HG02571 (cell line): ENCODE measurements at regions not wholly inside any gene's neighbourhood (a gene's known extent, or its start where the extent isn't known, plus 50 kb on each side); places are given as distances from the start of the nearest gene placed in this dataset.
"Not testable (repeated sequence)": the region's sequence is repeated elsewhere in the genome, so short reads cannot be mapped to it uniquely, and the experiment has no call there.

Experiments
- ATAC-seq: cut with Tn5 transposase; IDR thresholded peaks from one replicate; pipeline ENCODE4 v1.9.1; 2021; ENCODE audit warnings: mild to moderate bottlenecking, moderate library complexity; ENCODE audit not compliant: unreplicated experiment

DNA sequence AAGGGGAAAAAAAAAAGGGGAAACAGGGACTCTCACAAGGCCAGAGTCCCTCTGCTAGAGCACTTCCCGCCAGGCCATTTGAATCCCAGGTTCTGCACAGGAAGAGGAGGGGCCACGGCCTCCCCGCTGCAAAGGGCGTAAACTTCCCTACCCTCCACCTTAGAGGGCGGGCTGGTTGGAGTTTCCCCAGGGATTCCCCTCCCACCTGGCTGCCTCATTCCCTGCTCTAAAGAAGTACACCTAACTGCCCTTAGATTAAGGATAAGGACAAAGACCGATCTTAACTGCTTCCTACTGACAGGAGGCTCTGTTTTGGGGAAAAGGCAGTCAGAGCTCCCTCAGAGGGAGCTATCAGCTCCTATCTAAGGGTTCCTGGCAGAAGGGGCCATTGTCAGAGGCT lies 102.0 kb upstream of the ARMC3 start:
- no peak for ATAC-seq

DNA sequence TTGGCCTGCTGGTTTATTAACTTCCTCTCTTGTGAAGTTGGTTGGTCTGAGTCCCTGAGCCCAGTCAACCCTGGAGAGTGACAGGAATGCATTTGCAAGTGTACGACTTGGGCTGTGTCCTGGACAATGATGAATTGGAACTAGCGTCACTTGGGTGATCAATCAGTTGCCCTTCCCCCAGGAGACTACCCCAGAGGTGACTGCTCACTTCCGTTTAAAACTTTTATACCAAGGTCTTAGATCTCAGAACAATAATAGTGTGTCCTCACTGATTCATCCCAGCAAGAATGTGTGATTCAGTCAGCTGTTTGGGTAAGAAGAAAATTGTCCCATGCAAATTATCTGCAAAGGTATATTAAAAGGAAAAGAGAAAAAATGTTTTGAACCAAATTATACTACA lies 102.9 kb upstream of the ARMC3 start:
- ATAC-seq = no peak

- ATAC-seq = no peak
Measured at GRCh38 chr10:22824520-22824919, 103.3 kb upstream of the ARMC3 start.

- no peak for ATAC-seq
Measured at GRCh38 chr10:22823109-22823508, 104.7 kb upstream of the ARMC3 start.

- ATAC-seq = not testable (repeated sequence)
Measured at GRCh38 chr10:22821921-22822320, 105.9 kb upstream of the ARMC3 start.

DNA sequence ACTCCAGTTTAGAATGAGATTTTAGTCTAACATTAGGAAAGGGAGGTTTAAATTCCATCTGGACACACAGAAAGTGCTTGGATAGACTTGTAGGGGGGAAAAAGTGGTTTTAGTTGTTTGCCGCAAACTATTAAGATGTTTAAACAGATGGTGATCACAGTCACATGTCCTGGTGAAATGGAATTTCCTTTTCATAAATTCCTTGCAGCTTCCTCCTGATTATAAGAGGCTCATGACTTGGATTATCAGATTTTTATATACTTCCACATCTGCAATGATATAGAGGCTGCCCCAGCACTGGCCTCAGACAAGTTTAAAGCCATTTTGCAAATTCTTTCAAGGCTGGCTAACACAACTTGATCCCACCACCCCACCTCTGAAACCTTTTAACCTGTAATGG lies 106.4 kb upstream of the ARMC3 start:
- ATAC-seq = no peak

DNA sequence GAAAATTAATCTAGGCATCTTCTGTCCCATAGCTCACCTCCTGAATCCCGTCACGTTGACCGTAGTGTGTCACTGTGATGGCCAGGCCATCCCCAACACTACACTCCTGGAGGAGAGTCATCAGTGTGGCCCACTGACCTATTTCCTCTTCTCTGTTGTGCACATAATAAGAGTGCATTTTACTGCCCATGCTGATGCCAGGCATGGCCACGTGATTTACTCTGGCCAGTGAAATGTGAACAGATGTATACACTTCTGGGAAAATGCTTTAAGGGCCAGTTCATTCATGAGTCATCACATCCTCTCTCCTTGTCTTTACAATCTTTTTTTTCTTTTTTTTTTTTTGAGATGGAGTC lies 101.9 kb upstream of the PIP4K2A start:
- no peak for ATAC-seq

- ATAC-seq = no peak
Measured at GRCh38 chr10:22810643-22811465, 96.5 kb upstream of the PIP4K2A start.

DNA sequence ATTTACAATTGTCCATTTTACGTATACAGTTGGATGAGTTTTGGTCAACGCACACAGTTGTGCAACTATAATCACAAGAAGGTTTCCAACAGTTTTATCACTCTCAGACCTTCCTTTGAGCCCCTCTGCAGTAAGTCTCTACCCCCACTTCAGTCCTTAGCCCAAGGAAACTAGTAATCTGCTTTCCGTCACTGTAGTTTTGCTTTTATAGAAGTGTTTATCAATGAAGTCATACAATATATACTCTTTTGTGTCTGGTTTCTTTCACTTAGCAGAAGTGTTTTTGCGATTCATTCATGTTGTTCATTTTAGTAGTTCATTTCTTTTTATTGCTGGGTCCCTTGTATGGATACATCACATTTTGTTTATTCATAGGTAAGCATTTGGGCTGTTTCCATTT lies 92.9 kb upstream of the PIP4K2A start:
- ATAC-seq = no peak

- no peak for ATAC-seq
Measured at GRCh38 chr10:22805304-22805703, 90.9 kb upstream of the PIP4K2A start.

GRCh38 chr10:22803261-22803885 lies 89.0 kb upstream of the PIP4K2A start:
- no peak for ATAC-seq

- ATAC-seq = no peak
Measured at GRCh38 chr10:22801785-22802184, 87.4 kb upstream of the PIP4K2A start.

DNA sequence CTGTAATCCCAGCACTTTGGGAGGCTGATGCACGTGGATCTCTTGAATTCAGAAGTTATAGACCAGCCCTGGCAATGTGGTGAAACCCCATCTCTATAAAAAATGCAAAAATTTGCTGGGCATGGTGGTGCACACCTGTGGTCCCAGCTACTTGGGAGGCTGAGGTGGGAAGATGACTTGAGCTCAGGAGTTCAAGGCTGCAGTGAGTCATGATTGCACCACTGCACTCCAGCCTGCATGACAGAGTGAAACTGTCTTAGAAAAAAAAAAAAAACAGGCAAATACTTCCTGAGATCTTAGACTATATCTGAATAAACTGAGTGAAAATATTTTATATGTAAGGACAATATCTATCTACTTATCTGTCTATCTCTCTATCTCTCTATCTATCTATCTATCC lies 83.4 kb upstream of the PIP4K2A start:
- not testable (repeated sequence) for ATAC-seq

- ATAC-seq = no peak
Measured at GRCh38 chr10:22795546-22795945, 81.2 kb upstream of the PIP4K2A start.

- no peak for ATAC-seq
Measured at GRCh38 chr10:22792161-22792560, 77.8 kb upstream of the PIP4K2A start.

DNA sequence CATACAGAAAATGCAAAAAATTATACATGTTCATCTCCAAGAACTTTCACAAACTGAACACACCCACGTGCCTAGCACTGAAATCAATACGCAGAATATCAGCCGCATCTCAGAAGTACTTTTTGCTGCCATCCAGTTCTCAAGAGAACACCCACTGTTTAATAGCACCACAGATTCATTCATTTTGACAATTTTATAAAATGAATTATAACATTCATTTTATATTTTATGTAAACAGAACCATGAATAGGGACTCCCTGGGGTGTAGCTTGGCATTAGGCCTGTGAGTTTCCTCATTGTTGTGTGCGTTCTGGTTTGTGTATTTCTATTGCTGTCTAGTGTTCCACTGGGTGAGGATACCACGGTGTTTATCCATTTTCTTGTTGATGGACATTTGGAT lies 77.3 kb upstream of the PIP4K2A start:
- no peak for ATAC-seq

DNA sequence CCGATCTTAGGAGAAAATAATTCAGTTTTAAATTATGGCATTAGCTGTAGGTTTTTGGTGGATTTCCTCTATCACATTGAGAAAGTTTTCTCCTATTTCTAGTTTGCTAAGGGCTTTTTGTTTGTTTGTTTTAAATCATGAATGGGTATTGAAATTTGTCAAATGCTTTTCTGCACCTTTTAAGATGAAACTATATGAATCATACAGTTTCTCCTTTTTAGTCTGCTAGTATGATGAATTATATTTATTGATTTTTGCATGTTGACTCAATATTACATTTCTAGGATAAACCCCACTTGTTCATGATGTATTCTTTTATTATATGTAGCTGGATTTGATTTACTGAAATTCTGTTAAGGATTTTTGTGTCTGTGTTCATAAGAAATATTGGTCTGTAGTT lies 70.3 kb upstream of the PIP4K2A start:
- ATAC-seq = no peak

GRCh38 chr10:22783807-22784206 lies 69.4 kb upstream of the PIP4K2A start:
- ATAC-seq = no peak

DNA sequence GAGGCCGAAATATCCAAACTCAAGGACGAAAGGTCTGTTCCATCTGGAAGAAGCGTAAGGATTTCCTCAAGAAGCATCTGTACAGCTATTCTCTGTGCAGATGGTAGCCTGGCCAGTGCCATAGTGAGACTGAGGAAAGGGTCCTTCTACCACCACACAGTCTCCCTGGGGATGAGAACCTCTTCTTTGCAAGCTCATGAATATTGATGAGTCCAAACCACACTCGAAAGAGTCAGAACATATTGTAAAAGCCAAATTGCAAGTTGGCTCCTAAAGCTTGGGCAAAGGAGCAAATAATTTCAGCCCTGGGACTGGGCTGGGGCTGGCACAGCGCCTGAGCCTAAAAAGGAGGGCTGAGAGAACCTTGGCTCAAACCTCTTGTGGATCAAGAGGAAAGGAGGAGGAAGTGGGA lies 66.1 kb upstream of the PIP4K2A start:
- ATAC-seq = no peak

DNA sequence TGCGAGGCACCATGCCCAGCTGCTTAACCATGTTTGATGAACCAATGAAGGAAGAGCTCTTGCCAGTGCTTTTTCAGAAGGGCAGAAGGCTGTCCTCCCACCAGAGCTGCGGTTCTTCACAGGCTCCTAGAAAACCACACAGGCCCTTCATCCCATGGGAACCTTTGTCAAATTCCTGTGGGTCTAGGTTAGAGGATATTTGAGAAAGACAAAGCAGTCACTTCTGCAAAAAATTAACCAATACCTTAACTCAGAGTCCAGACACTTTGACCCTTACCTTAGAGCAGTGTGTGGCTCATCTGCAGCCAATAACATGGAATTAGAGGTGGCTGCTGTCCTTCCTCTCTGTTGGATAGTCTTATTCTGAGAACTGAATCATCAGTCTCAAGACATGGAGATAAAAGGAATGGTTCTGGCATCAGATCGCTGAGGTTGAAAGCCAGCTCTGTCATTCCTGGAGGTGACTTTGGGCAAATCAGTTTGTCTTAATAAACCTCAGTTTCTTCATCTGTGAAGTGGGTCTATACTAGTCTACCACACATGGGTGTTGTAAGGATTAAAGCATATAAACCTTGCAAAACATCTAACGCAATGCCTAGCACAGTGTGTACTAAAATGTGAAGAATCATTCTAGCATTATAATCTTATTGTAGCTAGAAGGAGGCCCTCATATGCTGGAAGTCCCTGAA lies 65.1 kb upstream of the PIP4K2A start:
- no peak for ATAC-seq

DNA sequence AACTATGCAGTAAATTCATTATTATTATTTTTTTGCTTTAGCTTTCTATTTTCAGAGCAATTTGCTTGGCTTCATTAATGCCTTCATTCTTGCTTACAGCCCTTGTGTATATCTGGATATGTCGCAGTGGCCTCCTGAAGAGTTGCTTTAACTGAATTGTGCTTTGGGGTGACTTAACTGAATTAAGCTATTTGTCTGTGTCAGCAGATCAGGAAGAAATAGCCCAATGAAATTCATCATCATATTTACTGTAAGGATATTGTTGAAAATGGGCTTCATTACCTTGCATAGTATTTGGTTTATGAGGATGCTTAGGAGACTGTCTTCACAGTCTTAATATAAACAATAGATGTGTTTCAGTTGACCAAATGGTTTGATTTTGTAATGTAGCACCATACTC lies 59.7 kb upstream of the PIP4K2A start:
- ATAC-seq = no peak

DNA sequence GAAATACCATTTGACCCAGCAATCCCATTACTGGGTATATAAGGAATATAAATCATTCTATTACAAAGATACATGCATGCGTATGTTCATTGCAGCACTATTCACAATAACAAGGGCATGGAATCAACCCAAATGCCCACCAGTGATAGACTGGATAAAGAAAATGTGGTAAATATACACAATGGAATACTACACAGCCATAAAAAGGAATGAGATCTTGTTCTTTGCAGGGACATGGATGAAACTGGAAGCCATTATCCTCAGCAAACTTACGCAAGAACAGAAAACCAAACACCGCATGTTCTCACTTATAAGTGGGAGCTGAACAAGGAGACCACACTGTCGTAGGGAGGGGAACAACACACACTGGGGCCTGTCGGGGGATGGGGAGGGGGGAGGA lies 57.3 kb upstream of the PIP4K2A start:
- not testable (repeated sequence) for ATAC-seq
